ENCODE measurements at regions not wholly inside any gene's neighbourhood (a gene's known extent, or its start where the extent isn't known, plus 50 kb on each side); places are given as distances from the start of the nearest gene placed in this dataset.

- no peak for TF ChIP-seq CTCF (IDR thresholded peaks at IDR 0.05)
- no peak for TF ChIP-seq POLR2A (IDR thresholded peaks at IDR 0.05)
Measured at GRCh38 chr15:81492331-81492968, 118.4 kb upstream of the TMC3 start.
